HepG2 (cell line): ENCODE measurements at regions not wholly inside any gene's neighbourhood (a gene's known extent, or its start where the extent isn't known, plus 50 kb on each side); places are given as distances from the start of the nearest gene placed in this dataset.

ENCODE experiments used
- ATAC-seq: fragments of 200-7000 bp; cut with Tn5 transposase; 3 replicates; pipeline ENCODE4 v1.9.1; 2020; ENCODE audit warnings: mild to moderate bottlenecking, moderate library complexity
- BruUV-seq: library from RNA; stranded (reverse); fragments of 400-500 nt; replicated peaks from 2 replicates; lab custom pipeline; 2021; lab: Mats Ljungman, UMichigan
- CTCF ChIA-PET: fragments of 300-600 bp; formaldehyde crosslinking; extraction: SDS; loops from one replicate; lab custom pipeline; 2021; ENCODE audit warnings: low total read pairs, inconsistent platforms, low intra/inter-chr PET ratio; lab: Yijun Ruan, JAX
- POLR2A ChIA-PET: fragments of 350-600 bp; sonication (Branson Sonifier 250); formaldehyde crosslinking; loops from one replicate; lab custom pipeline; 2020; ENCODE audit warnings: antibody characterized with exemption, inconsistent platforms; lab: Yijun Ruan, JAX
- DNase-seq: peaks from one replicate; pipeline ENCODE4 v3.0.0-alpha.2; 2015; ENCODE audit warnings: low spot score
- FAIRE-seq: peaks from 3 replicates; lab custom pipeline; 2011; peaks lifted over from hg19 to GRCh38; lab: Jason Lieb, UNC
- H2AFZ ChIP-seq: one replicate; pipeline ENCODE4 v1.6.1; 2011; ENCODE audit warnings: low read length, inconsistent platforms
- H3K27ac ChIP-seq: fragments of 300-600 bp; 3 replicates; pipeline ENCODE4 v1.8.0; 2011; ENCODE audit warnings: mixed run types, mild to moderate bottlenecking, mixed read lengths, low read length, inconsistent platforms; ENCODE audit not compliant: insufficient read depth; ENCODE audit errors: extremely low read length
- H3K27me3 ChIP-seq, 2 experiments: fragments of 200-600 bp in 1 of 2; 2 replicates in 1 of 2; 3 replicates in 1 of 2; pipeline versions ENCODE4 v1.6.0 to v1.8.0; 2011; ENCODE audit warnings: low read length in 2 of 2, mild to moderate bottlenecking in 2 of 2, moderate library complexity in 2 of 2, inconsistent platforms in 1 of 2; ENCODE audit not compliant: insufficient read depth in 2 of 2, control insufficient read depth in 1 of 2
- H3K36me3 ChIP-seq, 2 experiments: fragments of 200-600 bp in 1 of 2; replicated peaks in 1 of 2; 2 replicates in 1 of 2; 3 replicates in 1 of 2; pipeline versions ENCODE4 v1.5.1 to v1.8.0; 2011; ENCODE audit warnings: low read length in 2 of 2, inconsistent platforms in 1 of 2; ENCODE audit not compliant: insufficient read depth in 2 of 2, control insufficient read depth in 1 of 2
- H3K4me1 ChIP-seq: 2 replicates; pipeline ENCODE4 v1.5.1; 2012; ENCODE audit warnings: low read length, inconsistent platforms; ENCODE audit not compliant: insufficient read depth
- H3K4me2 ChIP-seq: 2 replicates; pipeline ENCODE4 v1.6.0; 2011; ENCODE audit warnings: low read depth, low read length, inconsistent platforms
- H3K4me3 ChIP-seq, 3 experiments: fragments of 200-600 bp in 1 of 3; sonication (generic), shearing (Covaris generic) in 1 of 3; replicated peaks in 1 of 3; 2 replicates each; pipeline ENCODE4 v1.5.1; 2011 to 2016; ENCODE audit warnings: low read length in 3 of 3, inconsistent platforms in 2 of 3, low read depth in 2 of 3, mild to moderate bottlenecking in 2 of 3, control low read depth in 1 of 3, mixed read lengths in 1 of 3; ENCODE audit not compliant: insufficient read depth in 1 of 3
- H3K79me2 ChIP-seq: one replicate; pipeline ENCODE4 v1.6.1; 2011; ENCODE audit warnings: low read length, inconsistent platforms; ENCODE audit not compliant: insufficient read depth
- H3K9ac ChIP-seq: 2 replicates; pipeline ENCODE4 v1.6.0; 2011; ENCODE audit warnings: mild to moderate bottlenecking, low read depth, low read length, inconsistent platforms; ENCODE audit not compliant: insufficient read depth
- H3K9me3 ChIP-seq: 2 replicates; pipeline ENCODE4 v1.5.1; 2012; ENCODE audit warnings: mild to moderate bottlenecking, low read length
- H4K20me1 ChIP-seq: 2 replicates; pipeline ENCODE4 v1.6.0; 2011; ENCODE audit warnings: inconsistent platforms, mild to moderate bottlenecking, low read length, moderate library complexity; ENCODE audit not compliant: insufficient read depth
- BRCA1 ChIP-seq: sonication (generic); formaldehyde crosslinking; IDR thresholded peaks from 2 replicates; pipeline ENCODE4 v1.4.0; 2020; ENCODE audit warnings: missing genetic modification reagents
- EED ChIP-seq: sonication (generic); formaldehyde crosslinking; IDR thresholded peaks from 2 replicates; pipeline ENCODE4 v1.5.0; 2020; ENCODE audit warnings: mild to moderate bottlenecking, missing genetic modification reagents
- MEF2D ChIP-seq: sonication (generic); formaldehyde crosslinking; IDR thresholded peaks from 2 replicates; pipeline ENCODE4 v1.5.1; 2020; ENCODE audit warnings: mild to moderate bottlenecking, missing genetic modification reagents
- NPAS2 ChIP-seq: sonication (generic); formaldehyde crosslinking; IDR thresholded peaks from 2 replicates; pipeline ENCODE4 v1.8.0; 2022; ENCODE audit warnings: mild to moderate bottlenecking, missing genetic modification reagents, borderline replicate concordance
- ZNF777 ChIP-seq: sonication (generic); formaldehyde crosslinking; IDR thresholded peaks from 2 replicates; pipeline ENCODE4 v1.4.0; 2020; ENCODE audit warnings: missing genetic modification reagents
- WGBS: methylation state at CpG from one replicate; pipeline ENCODE4 v1.1.6; 2017; ENCODE audit warnings: low lambda C conversion rate; 5-methylcytosine and 5-hydroxymethylcytosine counted together
- in situ Hi-C: cut with HindIII; loops from 2 replicates; pipeline ENCODE4 v1.10.0; 2017; ENCODE audit warnings: low pct_unique_long_range_greater_than_20kb; ENCODE audit not compliant: extremely low pct_ligation_motif_present
- intact Hi-C: fragments of 100-400 bp; cut with micrococcal nuclease; formaldehyde crosslinking; loops from one replicate; pipeline ENCODE4 v1.10.0; 2022; ENCODE audit not compliant: unreplicated experiment
- TF ChIP-seq, protein P1 (sequence below): sonication (generic); formaldehyde crosslinking; IDR thresholded peaks from 2 replicates; pipeline ENCODE4 v1.4.0; 2020; ENCODE audit warnings: missing genetic modification reagents
- TF ChIP-seq, protein P2 (sequence below): sonication (generic); formaldehyde crosslinking; IDR thresholded peaks from 2 replicates; pipeline ENCODE4 v1.4.0; 2020; ENCODE audit warnings: missing genetic modification reagents
- TF ChIP-seq, protein P3 (sequence below): sonication (generic); formaldehyde crosslinking; IDR thresholded peaks from 2 replicates; pipeline ENCODE4 v1.4.0; 2020; ENCODE audit warnings: missing genetic modification reagents
- TF ChIP-seq, protein P4 (sequence below): sonication (generic); formaldehyde crosslinking; IDR thresholded peaks from 2 replicates; pipeline ENCODE4 v1.5.0; 2020; ENCODE audit warnings: missing genetic modification reagents
- TF ChIP-seq, protein P5 (sequence below): sonication (generic); formaldehyde crosslinking; IDR thresholded peaks from 2 replicates; pipeline ENCODE4 v1.5.0; 2020; ENCODE audit warnings: mild to moderate bottlenecking, missing genetic modification reagents

DNA sequence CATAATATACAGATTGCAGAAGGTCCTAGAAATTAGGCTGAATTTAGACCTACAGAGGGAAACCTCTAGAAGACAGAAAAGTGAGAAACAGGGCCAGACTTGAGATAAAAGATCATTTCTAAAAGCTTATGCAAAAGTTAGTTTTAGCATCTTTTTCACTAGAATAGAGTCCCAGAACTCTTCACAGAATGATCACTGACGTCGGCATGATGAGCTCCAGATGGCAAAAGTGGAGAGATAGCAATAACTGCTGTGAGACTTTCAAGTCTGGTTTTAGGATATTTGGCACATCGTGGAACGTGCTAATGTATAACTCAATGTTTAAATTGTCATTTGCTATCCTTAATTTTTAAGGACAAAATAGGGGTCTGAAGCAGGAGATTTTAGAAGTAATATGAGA is 1050.7 kb upstream of the CELF4 start:
- in situ Hi-C loops (no loop called here), intact Hi-C loops (no loop called here)
- no peak overlapping the region for H3K4me3 ChIP-seq
- H3K9me3 ChIP-seq: no peaks in the 10 kb centered on the region
- no peaks in the 10 kb centered on the region for H3K36me3 ChIP-seq
- CTCF ChIA-PET: no interaction called here
- BruUV-seq: no TSS peak
- DNase-seq (no peak), FAIRE-seq (no peak), ATAC-seq (no peak)
- H3K27me3 ChIP-seq: no peaks in the 10 kb centered on the region; a peak in 1 of 5 replicates
- H3K4me1 ChIP-seq: no peaks in the 10 kb centered on the region
- H3K79me2 ChIP-seq: no peaks in the 10 kb centered on the region
- H3K27ac ChIP-seq: no peak overlapping the region
- no peak overlapping the region for H3K4me2 ChIP-seq
- POLR2A ChIA-PET: no interaction called here
- H3K9ac ChIP-seq: no peak overlapping the region
- H2AFZ ChIP-seq: no peak overlapping the region
- 0% methylated on average over 4 of the region's 4 CpGs for WGBS
- no peaks in the 10 kb centered on the region for H4K20me1 ChIP-seq
- TF ChIP-seq, protein P1, sequence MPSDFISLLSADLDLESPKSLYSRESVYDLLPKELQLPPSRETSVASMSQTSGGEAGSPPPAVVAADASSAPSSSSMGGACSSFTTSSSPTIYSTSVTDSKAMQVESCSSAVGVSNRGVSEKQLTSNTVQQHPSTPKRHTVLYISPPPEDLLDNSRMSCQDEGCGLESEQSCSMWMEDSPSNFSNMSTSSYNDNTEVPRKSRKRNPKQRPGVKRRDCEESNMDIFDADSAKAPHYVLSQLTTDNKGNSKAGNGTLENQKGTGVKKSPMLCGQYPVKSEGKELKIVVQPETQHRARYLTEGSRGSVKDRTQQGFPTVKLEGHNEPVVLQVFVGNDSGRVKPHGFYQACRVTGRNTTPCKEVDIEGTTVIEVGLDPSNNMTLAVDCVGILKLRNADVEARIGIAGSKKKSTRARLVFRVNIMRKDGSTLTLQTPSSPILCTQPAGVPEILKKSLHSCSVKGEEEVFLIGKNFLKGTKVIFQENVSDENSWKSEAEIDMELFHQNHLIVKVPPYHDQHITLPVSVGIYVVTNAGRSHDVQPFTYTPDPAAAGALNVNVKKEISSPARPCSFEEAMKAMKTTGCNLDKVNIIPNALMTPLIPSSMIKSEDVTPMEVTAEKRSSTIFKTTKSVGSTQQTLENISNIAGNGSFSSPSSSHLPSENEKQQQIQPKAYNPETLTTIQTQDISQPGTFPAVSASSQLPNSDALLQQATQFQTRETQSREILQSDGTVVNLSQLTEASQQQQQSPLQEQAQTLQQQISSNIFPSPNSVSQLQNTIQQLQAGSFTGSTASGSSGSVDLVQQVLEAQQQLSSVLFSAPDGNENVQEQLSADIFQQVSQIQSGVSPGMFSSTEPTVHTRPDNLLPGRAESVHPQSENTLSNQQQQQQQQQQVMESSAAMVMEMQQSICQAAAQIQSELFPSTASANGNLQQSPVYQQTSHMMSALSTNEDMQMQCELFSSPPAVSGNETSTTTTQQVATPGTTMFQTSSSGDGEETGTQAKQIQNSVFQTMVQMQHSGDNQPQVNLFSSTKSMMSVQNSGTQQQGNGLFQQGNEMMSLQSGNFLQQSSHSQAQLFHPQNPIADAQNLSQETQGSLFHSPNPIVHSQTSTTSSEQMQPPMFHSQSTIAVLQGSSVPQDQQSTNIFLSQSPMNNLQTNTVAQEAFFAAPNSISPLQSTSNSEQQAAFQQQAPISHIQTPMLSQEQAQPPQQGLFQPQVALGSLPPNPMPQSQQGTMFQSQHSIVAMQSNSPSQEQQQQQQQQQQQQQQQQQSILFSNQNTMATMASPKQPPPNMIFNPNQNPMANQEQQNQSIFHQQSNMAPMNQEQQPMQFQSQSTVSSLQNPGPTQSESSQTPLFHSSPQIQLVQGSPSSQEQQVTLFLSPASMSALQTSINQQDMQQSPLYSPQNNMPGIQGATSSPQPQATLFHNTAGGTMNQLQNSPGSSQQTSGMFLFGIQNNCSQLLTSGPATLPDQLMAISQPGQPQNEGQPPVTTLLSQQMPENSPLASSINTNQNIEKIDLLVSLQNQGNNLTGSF (CRISPR knock-in tag): no peak
- TF ChIP-seq, protein P2, sequence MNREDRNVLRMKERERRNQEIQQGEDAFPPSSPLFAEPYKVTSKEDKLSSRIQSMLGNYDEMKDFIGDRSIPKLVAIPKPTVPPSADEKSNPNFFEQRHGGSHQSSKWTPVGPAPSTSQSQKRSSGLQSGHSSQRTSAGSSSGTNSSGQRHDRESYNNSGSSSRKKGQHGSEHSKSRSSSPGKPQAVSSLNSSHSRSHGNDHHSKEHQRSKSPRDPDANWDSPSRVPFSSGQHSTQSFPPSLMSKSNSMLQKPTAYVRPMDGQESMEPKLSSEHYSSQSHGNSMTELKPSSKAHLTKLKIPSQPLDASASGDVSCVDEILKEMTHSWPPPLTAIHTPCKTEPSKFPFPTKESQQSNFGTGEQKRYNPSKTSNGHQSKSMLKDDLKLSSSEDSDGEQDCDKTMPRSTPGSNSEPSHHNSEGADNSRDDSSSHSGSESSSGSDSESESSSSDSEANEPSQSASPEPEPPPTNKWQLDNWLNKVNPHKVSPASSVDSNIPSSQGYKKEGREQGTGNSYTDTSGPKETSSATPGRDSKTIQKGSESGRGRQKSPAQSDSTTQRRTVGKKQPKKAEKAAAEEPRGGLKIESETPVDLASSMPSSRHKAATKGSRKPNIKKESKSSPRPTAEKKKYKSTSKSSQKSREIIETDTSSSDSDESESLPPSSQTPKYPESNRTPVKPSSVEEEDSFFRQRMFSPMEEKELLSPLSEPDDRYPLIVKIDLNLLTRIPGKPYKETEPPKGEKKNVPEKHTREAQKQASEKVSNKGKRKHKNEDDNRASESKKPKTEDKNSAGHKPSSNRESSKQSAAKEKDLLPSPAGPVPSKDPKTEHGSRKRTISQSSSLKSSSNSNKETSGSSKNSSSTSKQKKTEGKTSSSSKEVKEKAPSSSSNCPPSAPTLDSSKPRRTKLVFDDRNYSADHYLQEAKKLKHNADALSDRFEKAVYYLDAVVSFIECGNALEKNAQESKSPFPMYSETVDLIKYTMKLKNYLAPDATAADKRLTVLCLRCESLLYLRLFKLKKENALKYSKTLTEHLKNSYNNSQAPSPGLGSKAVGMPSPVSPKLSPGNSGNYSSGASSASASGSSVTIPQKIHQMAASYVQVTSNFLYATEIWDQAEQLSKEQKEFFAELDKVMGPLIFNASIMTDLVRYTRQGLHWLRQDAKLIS: no peak
- no peak for TF ChIP-seq EED (CRISPR knock-in tag)
- no peak for TF ChIP-seq NPAS2 (CRISPR knock-in tag)
- TF ChIP-seq, protein P3, sequence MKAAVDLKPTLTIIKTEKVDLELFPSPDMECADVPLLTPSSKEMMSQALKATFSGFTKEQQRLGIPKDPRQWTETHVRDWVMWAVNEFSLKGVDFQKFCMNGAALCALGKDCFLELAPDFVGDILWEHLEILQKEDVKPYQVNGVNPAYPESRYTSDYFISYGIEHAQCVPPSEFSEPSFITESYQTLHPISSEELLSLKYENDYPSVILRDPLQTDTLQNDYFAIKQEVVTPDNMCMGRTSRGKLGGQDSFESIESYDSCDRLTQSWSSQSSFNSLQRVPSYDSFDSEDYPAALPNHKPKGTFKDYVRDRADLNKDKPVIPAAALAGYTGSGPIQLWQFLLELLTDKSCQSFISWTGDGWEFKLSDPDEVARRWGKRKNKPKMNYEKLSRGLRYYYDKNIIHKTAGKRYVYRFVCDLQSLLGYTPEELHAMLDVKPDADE: no peak
- no peak for TF ChIP-seq ZNF777 (CRISPR knock-in tag)
- TF ChIP-seq, protein P4, sequence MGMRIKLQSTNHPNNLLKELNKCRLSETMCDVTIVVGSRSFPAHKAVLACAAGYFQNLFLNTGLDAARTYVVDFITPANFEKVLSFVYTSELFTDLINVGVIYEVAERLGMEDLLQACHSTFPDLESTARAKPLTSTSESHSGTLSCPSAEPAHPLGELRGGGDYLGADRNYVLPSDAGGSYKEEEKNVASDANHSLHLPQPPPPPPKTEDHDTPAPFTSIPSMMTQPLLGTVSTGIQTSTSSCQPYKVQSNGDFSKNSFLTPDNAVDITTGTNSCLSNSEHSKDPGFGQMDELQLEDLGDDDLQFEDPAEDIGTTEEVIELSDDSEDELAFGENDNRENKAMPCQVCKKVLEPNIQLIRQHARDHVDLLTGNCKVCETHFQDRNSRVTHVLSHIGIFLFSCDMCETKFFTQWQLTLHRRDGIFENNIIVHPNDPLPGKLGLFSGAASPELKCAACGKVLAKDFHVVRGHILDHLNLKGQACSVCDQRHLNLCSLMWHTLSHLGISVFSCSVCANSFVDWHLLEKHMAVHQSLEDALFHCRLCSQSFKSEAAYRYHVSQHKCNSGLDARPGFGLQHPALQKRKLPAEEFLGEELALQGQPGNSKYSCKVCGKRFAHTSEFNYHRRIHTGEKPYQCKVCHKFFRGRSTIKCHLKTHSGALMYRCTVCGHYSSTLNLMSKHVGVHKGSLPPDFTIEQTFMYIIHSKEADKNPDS (CRISPR knock-in tag): no peak
- TF ChIP-seq MEF2D (CRISPR knock-in tag): no peak
- no peak for TF ChIP-seq BRCA1 (CRISPR knock-in tag)
- TF ChIP-seq, protein P5, sequence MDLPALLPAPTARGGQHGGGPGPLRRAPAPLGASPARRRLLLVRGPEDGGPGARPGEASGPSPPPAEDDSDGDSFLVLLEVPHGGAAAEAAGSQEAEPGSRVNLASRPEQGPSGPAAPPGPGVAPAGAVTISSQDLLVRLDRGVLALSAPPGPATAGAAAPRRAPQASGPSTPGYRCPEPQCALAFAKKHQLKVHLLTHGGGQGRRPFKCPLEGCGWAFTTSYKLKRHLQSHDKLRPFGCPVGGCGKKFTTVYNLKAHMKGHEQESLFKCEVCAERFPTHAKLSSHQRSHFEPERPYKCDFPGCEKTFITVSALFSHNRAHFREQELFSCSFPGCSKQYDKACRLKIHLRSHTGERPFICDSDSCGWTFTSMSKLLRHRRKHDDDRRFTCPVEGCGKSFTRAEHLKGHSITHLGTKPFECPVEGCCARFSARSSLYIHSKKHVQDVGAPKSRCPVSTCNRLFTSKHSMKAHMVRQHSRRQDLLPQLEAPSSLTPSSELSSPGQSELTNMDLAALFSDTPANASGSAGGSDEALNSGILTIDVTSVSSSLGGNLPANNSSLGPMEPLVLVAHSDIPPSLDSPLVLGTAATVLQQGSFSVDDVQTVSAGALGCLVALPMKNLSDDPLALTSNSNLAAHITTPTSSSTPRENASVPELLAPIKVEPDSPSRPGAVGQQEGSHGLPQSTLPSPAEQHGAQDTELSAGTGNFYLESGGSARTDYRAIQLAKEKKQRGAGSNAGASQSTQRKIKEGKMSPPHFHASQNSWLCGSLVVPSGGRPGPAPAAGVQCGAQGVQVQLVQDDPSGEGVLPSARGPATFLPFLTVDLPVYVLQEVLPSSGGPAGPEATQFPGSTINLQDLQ (CRISPR knock-in tag): no peak
